GM18505 (cell line): ENCODE measurements at regions not wholly inside any gene's neighbourhood (a gene's known extent, or its start where the extent isn't known, plus 50 kb on each side); places are given as distances from the start of the nearest gene placed in this dataset.
"Not testable (repeated sequence)": the region's sequence is repeated elsewhere in the genome, so short reads cannot be mapped to it uniquely, and the experiment has no call there.

Experiments used
- ATAC-seq: cut with Tn5 transposase; IDR thresholded peaks from one replicate; pipeline ENCODE4 v1.9.1; 2021; ENCODE audit not compliant: unreplicated experiment
- POLR2A ChIP-seq: IDR thresholded peaks from 4 replicates; pipeline ENCODE4 v1.6.1; 2011; ENCODE audit warnings: borderline replicate concordance; ENCODE audit not compliant: insufficient read depth, insufficient read length; ENCODE audit errors: extremely low read depth

DNA sequence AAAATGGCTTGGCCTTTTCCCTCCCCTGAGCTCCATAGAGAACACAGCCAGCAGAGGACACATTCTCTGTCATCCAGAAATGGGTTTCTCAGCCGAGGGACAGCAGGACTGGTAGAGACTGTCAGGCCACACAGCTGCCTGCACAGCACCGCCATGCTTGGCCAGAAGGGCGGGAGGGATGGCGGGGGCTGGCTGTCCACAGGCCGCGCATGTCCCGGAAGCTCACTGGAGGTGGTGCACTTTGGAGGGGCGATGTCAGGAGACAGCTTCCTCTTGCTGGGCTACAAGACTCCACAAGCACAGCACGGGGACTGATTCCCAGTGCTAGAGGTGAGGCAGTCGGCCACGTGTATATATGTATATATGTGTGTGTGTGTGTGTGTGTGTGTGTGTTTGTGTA, 125.3 kb downstream of the GOLGA6L4 start:
- not testable (repeated sequence) for ATAC-seq

DNA sequence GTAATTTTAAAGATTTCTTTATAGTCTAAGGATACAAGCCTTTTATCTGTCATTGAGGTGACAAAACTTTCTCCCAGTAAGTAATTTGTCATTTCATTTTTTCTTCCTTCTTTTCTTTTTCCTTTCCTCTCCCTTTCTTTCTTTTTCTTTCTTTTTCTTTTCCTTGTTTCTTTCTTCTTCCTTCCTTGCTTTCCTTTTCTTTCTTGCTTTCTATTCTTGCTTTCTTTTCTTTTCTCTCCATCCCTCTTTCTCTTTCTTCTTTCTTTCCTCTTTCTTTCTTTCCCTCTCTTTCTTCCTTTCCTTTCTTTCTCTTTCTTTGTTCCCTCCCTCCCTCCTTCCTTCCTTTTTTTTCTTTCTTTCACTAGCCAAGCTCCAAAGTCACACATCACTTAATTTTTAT, 148.8 kb downstream of the GOLGA6L4 start:
- not testable (repeated sequence) for ATAC-seq

DNA sequence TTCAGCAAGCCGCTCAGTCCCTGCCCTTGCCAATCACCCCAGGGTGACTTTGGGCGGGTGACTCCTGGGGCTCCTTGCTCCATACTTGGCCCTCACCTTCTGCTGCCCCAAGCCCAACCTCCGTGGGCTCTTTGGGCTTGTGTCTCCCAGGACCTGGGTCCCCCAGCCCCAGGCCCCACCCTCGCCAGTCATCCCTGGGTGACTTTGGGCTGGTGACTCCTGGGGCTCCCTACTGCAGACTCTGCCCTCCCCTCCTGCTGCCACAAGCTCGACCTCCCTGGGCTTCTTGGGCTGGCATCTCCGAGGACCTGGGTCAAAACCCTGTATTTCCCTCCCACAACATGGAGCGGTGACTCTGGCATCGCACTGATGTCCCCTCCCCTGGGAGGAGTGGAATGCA, 151.5 kb downstream of the GOLGA6L4 start:
- no peak for ATAC-seq
- TF ChIP-seq POLR2A, result no peak

DNA sequence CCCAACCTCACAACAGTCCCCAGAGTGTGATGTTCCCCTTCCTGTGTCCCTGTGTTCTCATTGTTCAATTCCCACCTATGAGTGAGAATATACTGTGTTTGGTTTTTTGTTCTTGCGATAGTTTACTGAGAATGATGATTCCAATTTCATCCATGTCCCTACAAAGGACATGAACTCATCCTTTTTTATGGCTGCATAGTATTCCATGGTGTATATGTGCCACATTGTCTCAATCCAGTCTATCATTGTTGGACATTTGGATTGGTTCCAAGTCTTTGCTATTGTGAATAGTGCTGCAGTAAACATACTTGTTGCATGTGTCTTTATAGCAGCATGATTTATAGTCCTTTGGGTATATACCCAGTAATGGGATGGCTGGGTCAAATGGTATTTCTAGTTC, 152.6 kb downstream of the GOLGA6L4 start:
- not testable (repeated sequence) for ATAC-seq

DNA sequence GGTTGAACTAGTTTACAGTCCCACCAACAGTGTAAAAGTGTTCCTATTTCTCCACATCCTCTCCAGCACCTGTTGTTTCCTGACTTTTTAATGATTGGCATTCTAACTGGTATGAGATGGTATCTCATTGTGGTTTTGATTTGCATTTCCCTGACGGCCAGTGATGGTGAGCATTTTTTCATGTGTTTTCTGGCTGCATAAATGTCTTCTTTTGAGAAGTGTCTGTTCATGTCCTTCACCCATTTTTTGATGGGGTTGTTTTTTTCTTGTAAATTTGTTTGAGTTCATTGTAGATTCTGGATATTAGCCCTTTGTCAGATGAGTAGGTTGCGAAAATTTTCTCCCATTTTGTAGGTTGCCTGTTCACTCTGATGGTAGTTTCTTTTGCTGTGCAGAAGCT, 153.1 kb downstream of the GOLGA6L4 start:
- ATAC-seq, result not testable (repeated sequence)

DNA sequence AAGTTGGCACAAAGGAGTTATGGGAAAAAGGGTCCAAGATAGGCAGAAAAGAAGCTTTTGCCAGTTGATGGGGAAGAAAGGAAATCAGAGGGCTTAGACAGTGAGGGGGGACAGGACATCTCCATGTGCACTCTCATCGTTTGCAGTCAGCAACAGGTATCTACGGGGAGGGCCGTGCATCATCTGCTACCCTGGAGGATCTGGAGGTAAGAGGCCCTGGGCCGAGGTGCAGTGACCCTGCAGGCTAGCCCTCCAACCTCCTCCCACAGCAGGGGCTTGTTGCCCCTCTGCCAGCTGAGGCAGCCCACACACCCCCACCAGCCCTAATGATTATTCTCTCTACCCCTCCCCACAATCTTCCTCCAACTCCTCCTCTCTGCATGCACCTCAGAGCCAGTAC, 154.8 kb downstream of the GOLGA6L4 start:
- not testable (repeated sequence) for ATAC-seq

DNA sequence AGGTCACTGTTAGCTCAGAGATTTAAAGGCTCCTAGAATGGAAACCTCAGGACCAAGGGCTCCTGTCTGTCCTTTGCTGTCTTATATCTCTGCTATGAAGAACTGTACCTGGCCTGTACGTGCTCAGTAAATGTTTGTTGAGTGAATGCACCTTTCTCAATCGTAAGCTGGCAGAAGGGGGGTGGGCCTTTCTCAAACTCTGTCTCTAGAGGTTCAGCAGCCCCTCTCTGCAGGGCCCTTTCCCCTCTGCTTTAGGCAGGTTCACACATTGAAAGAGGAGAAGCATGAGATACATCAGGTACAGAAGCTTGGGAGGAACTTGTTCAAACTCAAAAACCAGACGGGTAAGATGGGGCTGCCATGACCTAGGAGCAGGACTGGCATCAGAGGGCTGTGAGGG, 155.6 kb downstream of the GOLGA6L4 start:
- TF ChIP-seq POLR2A, result no peak
- ATAC-seq, result no peak

DNA sequence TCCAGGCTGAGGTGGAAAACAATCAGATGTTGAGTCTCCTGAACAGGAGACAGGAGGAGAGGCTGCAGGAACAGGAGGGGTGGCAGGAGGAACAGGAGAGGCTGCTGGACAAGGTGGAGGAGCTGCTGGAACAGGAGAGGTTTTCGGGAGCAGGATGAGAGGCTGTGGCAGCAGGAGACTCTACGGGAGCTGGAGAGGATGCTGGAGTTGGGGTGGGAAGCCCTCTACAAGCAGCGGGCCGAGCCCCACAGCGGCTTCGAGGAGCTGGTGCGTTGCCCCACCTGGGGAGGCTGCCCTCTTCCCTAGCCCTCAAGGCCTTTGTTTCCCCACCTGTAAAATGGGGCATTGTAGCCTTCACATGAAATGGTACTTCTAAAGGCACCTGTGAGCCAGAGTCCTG, 156.4 kb downstream of the GOLGA6L4 start:
- ATAC-seq, result not testable (repeated sequence)

DNA sequence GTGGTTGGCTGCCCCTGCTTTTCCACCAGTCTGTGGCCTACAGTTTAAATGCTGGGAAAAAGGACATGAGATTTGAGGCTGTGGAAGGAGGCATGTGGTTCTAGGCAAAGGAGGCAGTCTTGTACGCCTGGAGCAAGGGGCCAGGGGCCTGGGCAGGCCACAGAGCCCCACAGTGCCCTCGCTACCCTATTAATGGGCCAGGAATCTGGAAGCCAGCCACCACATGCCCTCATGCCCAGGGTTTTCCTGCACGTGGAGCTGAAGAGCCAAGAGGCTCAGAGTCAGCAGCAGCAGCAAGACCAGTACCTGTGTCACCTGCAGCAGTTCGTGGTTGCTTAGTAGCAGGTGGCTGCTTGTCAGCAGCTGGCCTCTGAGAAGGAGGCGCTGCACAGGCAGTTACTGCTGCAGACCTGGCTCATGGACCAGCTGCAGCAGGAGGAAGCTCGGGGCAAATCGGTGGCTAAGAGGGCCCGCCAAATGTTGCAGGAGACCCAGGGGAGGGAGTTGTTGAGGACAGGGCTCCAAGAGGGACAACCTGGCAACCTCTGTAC, 157.9 kb downstream of the GOLGA6L4 start:
- not testable (repeated sequence) for ATAC-seq

DNA sequence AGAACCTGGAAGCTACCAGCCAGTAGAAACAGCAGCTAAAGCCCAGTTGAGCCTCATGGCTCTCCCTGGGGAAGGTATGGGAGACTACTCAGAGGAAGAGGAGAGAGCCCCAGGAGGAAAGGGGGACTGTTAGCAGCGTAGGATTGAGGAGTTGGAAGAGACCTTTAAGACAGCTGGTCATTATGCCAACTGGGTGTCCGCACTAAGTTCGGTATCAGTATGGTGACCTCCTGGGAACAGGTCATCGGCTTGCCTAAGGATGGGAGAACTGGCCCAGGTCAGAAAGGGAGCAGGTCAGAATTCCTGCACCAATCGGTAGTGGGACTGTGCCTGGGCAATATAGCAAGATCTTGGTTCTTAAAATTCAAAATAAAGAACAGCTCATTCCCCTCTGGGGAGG, 158.4 kb downstream of the GOLGA6L4 start:
- ATAC-seq, result not testable (repeated sequence)

DNA sequence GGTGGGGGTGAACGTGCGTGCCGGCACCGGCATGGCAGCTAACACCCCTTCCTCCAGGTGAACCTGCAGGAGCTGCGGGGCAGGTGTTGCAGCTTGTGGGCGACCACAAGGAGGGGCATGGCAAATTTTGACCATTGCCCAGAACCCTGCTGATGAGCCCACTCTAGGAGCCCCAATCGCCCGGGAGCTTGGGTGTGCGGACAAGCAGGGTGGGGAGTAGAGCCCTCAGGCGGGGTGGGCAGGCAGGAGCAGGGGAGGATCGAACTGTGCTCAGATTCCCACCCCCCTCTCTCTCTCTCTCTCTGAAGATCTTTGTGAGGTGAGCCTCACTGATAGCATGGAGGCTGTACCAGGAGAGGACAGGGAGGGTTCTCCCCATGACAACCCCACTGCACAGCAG, 159.8 kb downstream of the GOLGA6L4 start:
- ATAC-seq, result not testable (repeated sequence)

DNA sequence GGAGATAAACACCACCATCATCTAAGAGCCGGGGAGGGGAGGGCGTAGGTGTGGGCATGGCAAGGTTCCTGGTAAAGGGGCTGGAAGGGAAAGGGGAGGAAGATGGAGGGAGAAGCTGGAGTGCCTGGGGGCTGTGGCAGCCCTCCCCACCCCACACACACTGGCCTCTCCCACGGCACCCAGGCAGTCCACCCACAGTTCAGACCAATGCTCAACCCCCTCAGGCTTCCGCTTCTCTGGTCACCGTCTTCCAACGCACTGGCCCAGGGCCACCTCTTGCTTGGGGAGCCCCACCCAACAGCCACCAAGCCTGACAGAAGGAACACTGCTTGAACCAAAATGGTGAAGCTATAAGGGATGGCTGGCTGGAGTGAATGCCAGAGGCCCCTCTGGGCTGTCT, 160.3 kb downstream of the GOLGA6L4 start:
- not testable (repeated sequence) for ATAC-seq

DNA sequence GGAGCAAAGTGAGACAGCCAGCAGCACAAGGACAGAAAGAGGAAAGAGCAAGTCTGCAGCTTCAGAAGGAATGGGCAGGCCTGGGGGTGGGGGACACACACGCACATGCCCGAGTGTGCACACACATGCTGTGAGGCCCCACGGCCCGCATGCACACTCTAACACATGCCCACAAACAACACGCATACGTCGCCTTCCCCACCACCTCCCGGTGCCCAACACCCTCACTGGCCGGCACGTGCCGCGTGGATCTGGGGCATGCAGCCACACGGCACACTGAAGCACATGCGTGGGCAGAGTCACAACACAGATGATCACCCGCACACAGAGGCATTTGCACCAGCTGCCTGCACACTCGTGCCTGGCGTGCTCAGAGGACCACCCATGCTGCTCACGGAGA, 161.5 kb downstream of the GOLGA6L4 start:
- ATAC-seq, result not testable (repeated sequence)

DNA sequence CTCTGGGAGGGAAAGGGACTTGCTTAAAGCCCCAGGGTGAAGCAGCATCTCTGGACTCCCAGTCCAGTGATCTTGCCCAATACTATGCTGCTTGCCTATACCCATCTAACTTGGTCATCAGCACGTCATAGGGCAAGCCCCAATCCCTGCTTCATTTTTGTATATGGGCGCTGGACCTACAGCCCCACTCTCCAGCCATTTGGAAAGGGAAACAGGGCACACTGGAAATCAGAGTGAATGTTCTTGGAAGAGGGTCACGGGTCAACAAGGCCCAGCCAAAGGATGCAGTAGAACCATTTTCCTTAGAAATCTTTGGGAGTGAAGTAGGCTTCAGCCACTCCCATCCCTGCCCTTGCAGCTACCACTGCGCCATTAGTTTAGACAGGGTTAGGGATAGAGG, 162.5 kb downstream of the GOLGA6L4 start:
- not testable (repeated sequence) for ATAC-seq

DNA sequence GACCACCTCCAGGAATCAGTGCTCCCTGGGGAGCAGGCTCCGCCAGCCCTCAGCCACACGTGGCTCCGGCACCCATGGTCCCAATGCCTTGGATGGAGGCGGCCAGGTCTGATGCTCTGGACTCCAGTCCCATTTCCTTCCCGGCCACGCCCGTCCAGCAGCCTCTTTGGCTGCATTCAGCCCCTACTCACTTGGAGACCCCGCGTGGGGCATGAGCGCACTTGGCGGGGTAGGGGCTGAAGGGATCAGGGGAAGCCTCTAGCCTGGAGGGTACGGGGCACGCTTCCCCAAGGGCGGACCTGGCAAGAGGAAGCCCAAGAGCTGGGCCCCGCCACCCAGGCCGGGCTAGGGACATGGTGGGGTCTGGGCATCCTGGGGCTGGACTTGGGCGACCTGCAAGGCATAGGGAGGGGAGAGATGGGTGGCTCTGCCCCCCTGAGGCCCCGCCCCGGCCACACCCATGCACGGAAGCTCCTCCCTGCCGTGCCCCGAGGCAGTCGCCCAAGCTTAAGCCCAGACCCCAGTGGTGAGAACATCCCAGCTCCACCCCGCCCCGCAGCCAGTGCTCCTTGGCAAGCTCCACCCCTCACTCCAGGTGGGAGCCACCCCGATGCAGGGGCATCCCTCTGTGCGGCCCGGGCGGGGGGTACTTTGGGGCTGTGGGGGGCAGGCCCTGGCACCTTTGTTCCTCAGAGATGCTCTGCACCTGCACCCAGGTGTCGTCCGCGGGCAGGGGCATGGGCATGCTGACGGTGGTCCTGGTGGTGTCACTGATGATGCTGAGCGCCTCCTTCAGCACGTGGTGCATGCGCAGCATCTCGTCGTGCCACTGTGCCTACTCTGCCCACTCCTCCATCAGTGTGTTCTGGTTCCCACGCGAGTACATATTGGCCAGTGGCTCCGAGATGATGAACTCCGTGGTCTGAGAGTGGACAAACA, 163.5 kb downstream of the GOLGA6L4 start:
- no peak for TF ChIP-seq POLR2A
- ATAC-seq, result no peak
